HepG2 (cell line): ENCODE measurements at regions not wholly inside any gene's neighbourhood (a gene's known extent, or its start where the extent isn't known, plus 50 kb on each side); places are given as distances from the start of the nearest gene placed in this dataset.

ENCODE experiments used
- CBX1 ChIP-seq: IDR thresholded peaks from one replicate; pipeline ENCODE4 v1.6.1; 2016; ENCODE audit warnings: antibody characterized with exemption, low read depth
- MAFK ChIP-seq, 2 experiments: IDR thresholded peaks in 1 of 2; conservative IDR thresholded peaks in 1 of 2; 2 replicates each; pipeline ENCODE4 v1.6.1; 2011; ENCODE audit warnings: improper control_type of control experiment in 2 of 2, low read length in 2 of 2
- POLR2AphosphoS5 ChIP-seq: IDR thresholded peaks from 2 replicates; pipeline ENCODE4 v1.6.1; 2012; ENCODE audit warnings: low read depth, low read length
- ZNF639 ChIP-seq: conservative IDR thresholded peaks from 2 replicates; pipeline ENCODE4 v1.6.1; 2018; ENCODE audit warnings: missing genetic modification reagents

GRCh38 chr10:88036126-88036525 lies 172.7 kb downstream of the PTEN start:
- no peak for TF ChIP-seq CBX1
- TF ChIP-seq MAFK (conservative IDR thresholded peaks at IDR 0.05 in 1 of 2, IDR thresholded peaks at IDR 0.05 in 1 of 2; ENCODE audit: low read length in 2 of 2) = no peak
- TF ChIP-seq POLR2AphosphoS5 = no peak
- no peak for TF ChIP-seq ZNF639 (CRISPR knock-in tag)
